Gastroesophageal sphincter (tissue), 4 donors: ENCODE measurements at regions not wholly inside any gene's neighbourhood (a gene's known extent, or its start where the extent isn't known, plus 50 kb on each side); places are given as distances from the start of the nearest gene placed in this dataset.
"Not testable (repeated sequence)": the region's sequence is repeated elsewhere in the genome, so short reads cannot be mapped to it uniquely, and the experiment has no call there.

Source experiments
- ATAC-seq: fragments of 150-250 bp; one replicate; pipeline ENCODE4 v1.9.1; 2016; ENCODE audit warnings: mild to moderate bottlenecking, moderate library complexity
- H3K27ac ChIP-seq, 4 donors: fragments of 200-600 bp; sonication (generic) in 3 of 4; 1 replicate in 3 of 4; 2 replicates in 1 of 4; pipeline ENCODE4 v1.5.1; 2016 to 2019
- H3K27me3 ChIP-seq: fragments of 200-600 bp; sonication (generic); one replicate; pipeline ENCODE4 v1.5.1; 2019
- H3K36me3 ChIP-seq, 2 donors: fragments of 200-600 bp; sonication (generic); one replicate each; pipeline ENCODE4 v1.5.1; 2019; ENCODE audit warnings: control low read depth in 1 of 2
- H3K4me1 ChIP-seq, 3 donors: fragments of 200-600 bp; sonication (generic); 1 replicate in 2 of 3; 2 replicates in 1 of 3; pipeline ENCODE4 v1.5.1; 2016 to 2019; ENCODE audit warnings: control low read depth in 2 of 3
- H3K4me3 ChIP-seq, 2 donors: fragments of 200-600 bp; sonication (generic); one replicate each; pipeline ENCODE4 v1.5.1; 2019; ENCODE audit warnings: mild to moderate bottlenecking in 1 of 2, moderate library complexity in 1 of 2
- H3K9me3 ChIP-seq, 3 donors: fragments of 200-600 bp; sonication (generic); one replicate each; pipeline ENCODE4 v1.5.1; 2017 to 2019; ENCODE audit warnings: control low read depth in 2 of 3
- CTCF ChIP-seq, 4 experiments: fragments of 200-600 bp in 2 of 4; fragments of 450-650 bp in 2 of 4; sonication (generic) in 1 of 4; IDR thresholded peaks; one replicate each; pipeline ENCODE4 v1.5.1; 2017 to 2019; ENCODE audit warnings: antibody characterized with exemption in 4 of 4, mild to moderate bottlenecking in 2 of 4, moderate library complexity in 2 of 4
- EP300 ChIP-seq: sonication (generic); formaldehyde crosslinking; IDR thresholded peaks from one replicate; pipeline ENCODE4 v1.6.1; 2017; ENCODE audit warnings: antibody characterized with exemption, mild to moderate bottlenecking
- POLR2A ChIP-seq, 2 donors: fragments of 450-650 bp; IDR thresholded peaks; one replicate each; pipeline ENCODE4 v1.6.1; 2017; ENCODE audit warnings: antibody characterized with exemption in 2 of 2, mild to moderate bottlenecking in 2 of 2, moderate library complexity in 1 of 2
- POLR2AphosphoS5 ChIP-seq: sonication (generic); formaldehyde crosslinking; IDR thresholded peaks from one replicate; pipeline ENCODE4 v1.6.1; 2017; ENCODE audit warnings: antibody characterized with exemption
- WGBS, 2 donors: methylation state at CpG; one replicate each; pipeline ENCODE4 v1.1.5; 2018; ENCODE audit warnings: low coverage in 1 of 2; 5-methylcytosine and 5-hydroxymethylcytosine counted together

DNA sequence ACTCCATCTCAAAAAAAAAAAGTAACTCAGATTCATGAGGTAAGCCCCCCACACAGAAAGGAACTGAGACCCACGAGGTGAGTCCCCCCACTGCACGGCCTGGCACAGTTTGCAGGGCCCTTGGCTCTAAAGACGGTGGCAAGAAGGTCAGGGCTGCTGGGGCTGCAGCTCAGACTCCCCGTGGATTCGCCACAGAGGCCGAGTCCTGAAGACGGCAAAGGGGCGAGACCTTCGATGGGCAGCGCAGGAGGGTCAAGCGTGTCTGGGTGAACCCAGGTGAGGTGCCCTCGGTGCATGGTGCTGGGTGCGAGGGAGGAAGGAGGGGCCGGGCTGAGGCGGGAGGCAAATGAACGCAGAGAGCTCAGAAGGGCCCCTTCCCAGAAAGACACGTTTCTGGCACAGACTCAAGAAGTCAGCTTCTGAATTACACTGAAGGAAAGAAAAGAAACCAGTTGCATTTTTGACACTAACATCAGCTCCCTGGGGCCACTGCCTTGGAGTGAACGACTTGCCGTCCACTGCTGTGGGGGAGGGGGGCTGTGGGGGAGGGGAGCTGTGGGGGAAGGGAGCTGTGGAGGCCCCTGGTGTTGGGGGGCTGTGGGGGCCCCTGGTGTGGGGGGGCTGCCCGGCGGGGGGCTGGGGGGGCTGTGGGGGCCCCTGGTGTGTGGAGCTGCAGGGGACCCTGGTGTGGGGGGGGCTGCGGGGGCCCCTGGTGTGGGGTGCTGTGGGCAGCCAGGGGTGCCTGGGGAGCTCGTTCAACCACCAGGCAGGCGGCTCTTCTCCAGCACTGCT lies 69.8 kb upstream of the METRNL start:
- TF ChIP-seq POLR2AphosphoS5 = no peak
- TF ChIP-seq POLR2A (IDR thresholded peaks at IDR 0.05) = no peak
- no peak for TF ChIP-seq EP300
- no peak for TF ChIP-seq CTCF (IDR thresholded peaks at IDR 0.05)
- Histone ChIP-seq H3K9me3 (no peaks in the 10 kb centered on the region), H3K27ac (no peak overlapping the region), H3K4me1 (peaks cover 0 to 16% (median 2%) of the 10 kb centered on the region in 3 donors), H3K4me3 (no peak overlapping the region), H3K27me3 (no peaks in the 10 kb centered on the region), H3K36me3 (peaks cover 0 to 14% of the 10 kb centered on the region in 2 donors)
- no peak for ATAC-seq
- 51 to 75% methylated on average over 3 to 13 of the region's 24 CpGs for WGBS, 2 donors

- Histone ChIP-seq H3K4me1 (peaks cover 0 to 16% (median 2%) of the 10 kb centered on the region in 3 donors), H3K9me3 (no peaks in the 10 kb centered on the region), H3K27ac (no peak overlapping the region), H3K4me3 (no peak overlapping the region), H3K36me3 (peaks cover 0 to 8% of the 10 kb centered on the region in 2 donors), H3K27me3 (no peaks in the 10 kb centered on the region)
- TF ChIP-seq CTCF (IDR thresholded peaks at IDR 0.05) (no peak), POLR2A (IDR thresholded peaks at IDR 0.05) (no peak), EP300 (no peak), POLR2AphosphoS5 (no peak)
- no peak for ATAC-seq
- 73 to 100% methylated on average over 1 to 4 of the region's 39 CpGs for WGBS, 2 donors
These were observed 68.9 kb upstream of the METRNL start for GRCh38 chr17:83010206-83011200.

DNA sequence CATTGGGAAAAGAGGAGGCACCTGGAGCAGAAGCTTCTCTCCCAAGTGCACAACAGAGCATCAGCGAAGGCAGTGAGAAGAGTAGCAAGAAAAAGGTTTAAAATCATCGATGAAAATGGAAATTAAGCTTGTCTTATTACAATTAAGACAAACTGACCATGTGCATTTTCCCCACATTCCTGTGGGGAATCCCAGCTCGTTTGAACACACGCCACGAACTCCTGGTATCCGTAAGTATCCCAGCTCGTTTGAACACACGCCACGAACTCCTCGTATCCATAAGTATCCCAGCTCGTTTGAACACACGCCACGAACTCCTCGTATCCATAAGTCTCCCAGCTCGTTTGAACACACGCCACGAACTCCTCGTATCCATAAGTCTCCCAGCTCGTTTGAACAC lies 67.7 kb upstream of the METRNL start:
- not testable (repeated sequence) for H3K4me1 ChIP-seq, ATAC-seq, H3K4me3 ChIP-seq, H3K27me3 ChIP-seq, H3K27ac ChIP-seq, H3K9me3 ChIP-seq, H3K36me3 ChIP-seq
- 87 to 88% methylated on average over 9 to 18 of the region's 19 CpGs for WGBS, 2 donors

DNA sequence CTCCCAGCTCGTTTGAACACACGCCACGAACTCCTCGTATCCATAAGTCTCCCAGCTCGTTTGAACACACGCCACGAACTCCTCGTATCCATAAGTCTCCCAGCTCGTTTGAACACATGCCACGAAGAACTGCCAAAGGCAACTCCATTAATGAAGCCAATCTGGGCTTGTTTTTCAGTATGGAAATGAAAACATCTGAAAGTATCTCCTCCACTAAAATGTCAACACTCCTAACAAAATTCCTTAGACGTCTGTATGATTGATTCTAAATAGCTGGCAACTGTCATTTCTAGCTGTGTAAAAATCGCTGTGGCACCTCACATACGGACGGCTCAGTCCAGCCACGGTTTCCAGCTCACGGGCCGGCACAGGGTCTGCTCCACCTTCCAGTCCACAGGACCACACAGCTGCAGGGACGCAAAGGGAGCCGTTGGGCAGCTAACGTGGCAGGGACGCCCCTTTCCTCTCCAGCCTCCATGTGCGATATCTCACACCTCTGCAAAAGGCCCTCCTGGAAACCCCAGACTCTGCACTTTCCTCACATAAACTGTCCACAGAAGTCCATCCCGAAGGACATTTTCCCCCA lies 67.1 kb upstream of the METRNL start:
- TF ChIP-seq POLR2A (IDR thresholded peaks at IDR 0.05) = no peak

GRCh38 chr17:83012868-83013778 lies 66.3 kb upstream of the METRNL start:
- ATAC-seq = no peak
- no peak overlapping the region for H3K27ac ChIP-seq
- H3K4me1 ChIP-seq = no peaks in the 10 kb centered on the region
- H3K4me3 ChIP-seq = no peak overlapping the region
- 86 to 87% methylated on average over 8 to 10 of the region's 41 CpGs for WGBS, 2 donors
- no peaks in the 10 kb centered on the region for H3K27me3 ChIP-seq
- peaks cover 0 to 8% of the 10 kb centered on the region in 2 donors for H3K36me3 ChIP-seq
- no peaks in the 10 kb centered on the region for H3K9me3 ChIP-seq
- TF ChIP-seq POLR2A (IDR thresholded peaks at IDR 0.05) (no peak), EP300 (no peak), POLR2AphosphoS5 (no peak), CTCF (IDR thresholded peaks at IDR 0.05) (no peak)

More for the DNA sequence above, 67.1 kb upstream of the METRNL start:
- 73 to 100% methylated on average over 2 to 8 of the region's 23 CpGs for WGBS, 2 donors
- Histone ChIP-seq H3K27me3 (no peaks in the 10 kb centered on the region), H3K4me3 (no peak overlapping the region), H3K9me3 (no peaks in the 10 kb centered on the region), H3K36me3 (peaks cover 0 to 8% of the 10 kb centered on the region in 2 donors), H3K27ac (no peak overlapping the region), H3K4me1 (peaks cover 0 to 3% (median under 1%) of the 10 kb centered on the region in 3 donors)
- ATAC-seq = no peak
